ENCODE measurements at regions not wholly inside any gene's neighbourhood (a gene's known extent, or its start where the extent isn't known, plus 50 kb on each side); places are given as distances from the start of the nearest gene placed in this dataset.

- FAIRE-seq (no peak), DNase-seq (ENCODE audit: insufficient read length, low spot score) (no peak)
- TF ChIP-seq POLR2A (IDR thresholded peaks at IDR 0.05; ENCODE audit: low read depth, low read length), result no peak
Observed at GRCh38 chr3:72584262-72584661, 264.0 kb downstream of the SHQ1 start.

GRCh38 chr3:72582963-72583362, 265.3 kb downstream of the SHQ1 start:
- no peak for DNase-seq (ENCODE audit: insufficient read length, low spot score)
- no peak for TF ChIP-seq POLR2A (IDR thresholded peaks at IDR 0.05; ENCODE audit: low read depth, low read length)
- no peak for FAIRE-seq

GRCh38 chr3:72582211-72582878, 265.9 kb downstream of the SHQ1 start:
- no peak for FAIRE-seq
- DNase-seq (ENCODE audit: insufficient read length, low spot score), result no peak
- no peak for TF ChIP-seq POLR2A (IDR thresholded peaks at IDR 0.05; ENCODE audit: low read depth, low read length)

GRCh38 chr3:72580900-72581299, 267.3 kb downstream of the SHQ1 start:
- no peak for TF ChIP-seq POLR2A (IDR thresholded peaks at IDR 0.05; ENCODE audit: low read depth, low read length)
- no peak for FAIRE-seq
- DNase-seq (ENCODE audit: insufficient read length, low spot score), result no peak

GRCh38 chr3:72580246-72580756, 267.9 kb downstream of the SHQ1 start:
- DNase-seq (ENCODE audit: insufficient read length, low spot score) (no peak), FAIRE-seq (no peak)

GRCh38 chr3:72579581-72580245, 268.5 kb downstream of the SHQ1 start:
- TF ChIP-seq POLR2A (IDR thresholded peaks at IDR 0.05; ENCODE audit: low read depth, low read length), result no peak
- DNase-seq (ENCODE audit: insufficient read length, low spot score) (no peak), FAIRE-seq (no peak)

More at GRCh38 chr3:72580246-72580756, 267.9 kb downstream of the SHQ1 start:
- TF ChIP-seq POLR2A (IDR thresholded peaks at IDR 0.05; ENCODE audit: low read depth, low read length), result no peak

- no peak for TF ChIP-seq POLR2A (IDR thresholded peaks at IDR 0.05; ENCODE audit: low read depth, low read length)
- DNase-seq (ENCODE audit: insufficient read length, low spot score), result no peak
- FAIRE-seq, result no peak
Observed at GRCh38 chr3:72579191-72579580, 269.1 kb downstream of the SHQ1 start.

GRCh38 chr3:72577190-72577589, 271.1 kb downstream of the SHQ1 start:
- DNase-seq (ENCODE audit: insufficient read length, low spot score), result no peak
- FAIRE-seq, result no peak
- TF ChIP-seq POLR2A (IDR thresholded peaks at IDR 0.05; ENCODE audit: low read depth, low read length), result no peak

- DNase-seq (ENCODE audit: insufficient read length, low spot score), result no peak
- no peak for FAIRE-seq
- no peak for TF ChIP-seq POLR2A (IDR thresholded peaks at IDR 0.05; ENCODE audit: low read depth, low read length)
Observed at GRCh38 chr3:72576563-72576962, 271.7 kb downstream of the SHQ1 start.

GRCh38 chr3:72574144-72574543, 274.1 kb downstream of the SHQ1 start:
- TF ChIP-seq POLR2A (IDR thresholded peaks at IDR 0.05; ENCODE audit: low read depth, low read length), result no peak
- FAIRE-seq (no peak), DNase-seq (ENCODE audit: insufficient read length, low spot score) (no peak)

- no peak for TF ChIP-seq POLR2A (IDR thresholded peaks at IDR 0.05; ENCODE audit: low read depth, low read length)
- FAIRE-seq, result no peak
- DNase-seq (ENCODE audit: insufficient read length, low spot score), result no peak
Observed at GRCh38 chr3:72573051-72573450, 275.2 kb downstream of the SHQ1 start.

GRCh38 chr3:72572489-72573007, 275.7 kb downstream of the SHQ1 start:
- no peak for TF ChIP-seq POLR2A (IDR thresholded peaks at IDR 0.05; ENCODE audit: low read depth, low read length)
- no peak for FAIRE-seq
- no peak for DNase-seq (ENCODE audit: insufficient read length, low spot score)

GRCh38 chr3:72571638-72572114, 276.6 kb downstream of the SHQ1 start:
- FAIRE-seq (no peak), DNase-seq (ENCODE audit: insufficient read length, low spot score) (no peak)
- no peak for TF ChIP-seq POLR2A (IDR thresholded peaks at IDR 0.05; ENCODE audit: low read depth, low read length)

- no peak for DNase-seq (ENCODE audit: insufficient read length, low spot score)
- no peak for FAIRE-seq
Observed at GRCh38 chr3:72571052-72571451, 277.2 kb downstream of the SHQ1 start.

More at GRCh38 chr3:72571052-72571451, 277.2 kb downstream of the SHQ1 start:
- no peak for TF ChIP-seq POLR2A (IDR thresholded peaks at IDR 0.05; ENCODE audit: low read depth, low read length)

Measured in H54 (cell line).